ENCODE measurements at regions not wholly inside any gene's neighbourhood (a gene's known extent, or its start where the extent isn't known, plus 50 kb on each side); places are given as distances from the start of the nearest gene placed in this dataset.

GRCh38 chr2:173792166-173792565 lies 173.0 kb downstream of the SP3 start:
- 88% methylated on average over 7 of the region's 7 CpGs for WGBS
- H3K9me3 ChIP-seq = no peaks in the 10 kb centered on the region
- H3K27me3 ChIP-seq (replicated peaks; ENCODE audit: insufficient read depth) = no peaks in the 10 kb centered on the region
- DNase-seq (ENCODE audit: low spot score) = no peak
- H3K36me3 ChIP-seq = no peaks in the 10 kb centered on the region
- no peak for TF ChIP-seq POLR2AphosphoS5 (IDR thresholded peaks at IDR 0.05)
- TF ChIP-seq CTCF (IDR thresholded peaks at IDR 0.05) = no peak
- TF ChIP-seq POLR2A (IDR thresholded peaks at IDR 0.05) = no peak
- no peak overlapping the region for H3K27ac ChIP-seq
- no peak overlapping the region for H3K4me3 ChIP-seq
- intact Hi-C loops (cut with DNase I) = no loop called here
- no peaks in the 10 kb centered on the region for H3K4me1 ChIP-seq (replicated peaks)

DNA sequence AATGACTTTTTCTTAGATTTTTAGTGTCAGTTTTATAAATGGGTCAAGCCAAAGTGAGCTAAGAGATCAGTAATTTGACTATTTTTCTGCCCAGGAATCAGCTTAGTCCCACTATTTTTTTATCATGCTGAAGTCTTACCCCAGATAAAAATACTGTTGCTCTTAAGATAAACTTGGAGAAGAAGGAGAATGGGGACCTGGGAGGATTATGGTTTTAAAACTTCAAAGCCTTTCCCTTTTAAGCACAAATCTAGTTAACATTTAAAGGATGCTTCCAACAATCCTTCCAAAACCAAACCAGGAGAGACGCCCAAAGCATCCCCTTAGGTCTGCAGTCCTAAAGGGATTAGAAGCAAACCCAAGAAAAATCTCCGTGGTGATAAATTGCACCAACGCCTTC lies 172.4 kb downstream of the SP3 start:
- no peak for DNase-seq (ENCODE audit: low spot score)
- H3K4me3 ChIP-seq = no peak overlapping the region
- H3K9me3 ChIP-seq = no peaks in the 10 kb centered on the region
- no peak overlapping the region for H3K27ac ChIP-seq
- 75% methylated on average over 3 of the region's 3 CpGs for WGBS
- H3K36me3 ChIP-seq = no peaks in the 10 kb centered on the region
- TF ChIP-seq POLR2AphosphoS5 (IDR thresholded peaks at IDR 0.05) (no peak), CTCF (IDR thresholded peaks at IDR 0.05) (no peak), POLR2A (IDR thresholded peaks at IDR 0.05) (no peak)
- intact Hi-C loops (cut with DNase I) = no loop called here
- H3K4me1 ChIP-seq (replicated peaks) = no peaks in the 10 kb centered on the region
- H3K27me3 ChIP-seq (replicated peaks; ENCODE audit: insufficient read depth) = no peaks in the 10 kb centered on the region

GRCh38 chr2:173793709-173794565 lies 171.2 kb downstream of the SP3 start:
- no peaks in the 10 kb centered on the region for H3K27me3 ChIP-seq (replicated peaks; ENCODE audit: insufficient read depth)
- 53% methylated on average over 12 of the region's 12 CpGs for WGBS
- no peaks in the 10 kb centered on the region for H3K36me3 ChIP-seq
- DNase-seq (ENCODE audit: low spot score) = no peak
- no peak overlapping the region for H3K27ac ChIP-seq
- intact Hi-C loops (cut with DNase I) = no loop called here
- no peaks in the 10 kb centered on the region for H3K9me3 ChIP-seq
- no peak for TF ChIP-seq POLR2AphosphoS5 (IDR thresholded peaks at IDR 0.05)
- no peak for TF ChIP-seq CTCF (IDR thresholded peaks at IDR 0.05)
- TF ChIP-seq POLR2A (IDR thresholded peaks at IDR 0.05) = no peak
- no peaks in the 10 kb centered on the region for H3K4me1 ChIP-seq (replicated peaks)
- no peak overlapping the region for H3K4me3 ChIP-seq

DNA sequence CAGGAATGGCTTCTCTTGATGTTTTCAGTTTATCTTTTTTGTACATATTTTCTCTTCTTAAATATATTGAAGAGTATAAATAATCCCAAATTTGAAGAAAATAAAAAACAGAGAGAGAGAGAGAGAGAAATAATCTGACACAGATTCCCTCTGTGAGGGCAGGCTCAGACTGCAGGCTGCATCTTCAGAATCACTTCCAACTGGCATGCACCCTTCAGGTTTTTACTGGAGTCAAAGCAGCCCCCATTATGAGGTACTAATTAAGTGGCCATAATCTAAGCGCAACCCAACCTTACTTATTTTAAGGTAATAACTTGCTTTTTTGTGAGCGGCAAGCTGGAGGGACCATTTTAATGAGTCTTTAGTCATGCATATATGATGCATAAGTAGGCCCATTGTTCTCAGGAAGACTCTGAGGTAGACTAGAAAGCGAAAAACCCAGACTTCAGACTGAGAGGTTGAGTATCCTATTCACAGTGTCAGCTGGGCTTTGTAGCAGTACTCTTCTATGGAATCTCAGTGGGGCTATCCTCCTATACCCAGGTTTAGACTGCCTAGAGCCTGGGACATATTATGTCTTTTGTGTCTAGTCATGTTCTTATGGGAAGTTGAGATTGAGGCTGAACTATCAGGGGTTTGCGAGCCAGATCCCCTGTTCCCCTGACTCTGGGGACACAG lies 167.4 kb downstream of the SP3 start:
- DNase-seq (ENCODE audit: low spot score) = no peak
- Histone ChIP-seq H3K36me3 (no peaks in the 10 kb centered on the region), H3K4me1 (replicated peaks) (no peaks in the 10 kb centered on the region), H3K27ac (no peak overlapping the region), H3K27me3 (replicated peaks; ENCODE audit: insufficient read depth) (no peaks in the 10 kb centered on the region), H3K9me3 (no peaks in the 10 kb centered on the region), H3K4me3 (no peak overlapping the region)
- WGBS = 91% methylated on average over 4 of the region's 4 CpGs
- no peak for TF ChIP-seq CTCF (IDR thresholded peaks at IDR 0.05)
- TF ChIP-seq POLR2A (IDR thresholded peaks at IDR 0.05) = no peak
- no peak for TF ChIP-seq POLR2AphosphoS5 (IDR thresholded peaks at IDR 0.05)
- intact Hi-C loops (cut with DNase I) = no loop called here

DNA sequence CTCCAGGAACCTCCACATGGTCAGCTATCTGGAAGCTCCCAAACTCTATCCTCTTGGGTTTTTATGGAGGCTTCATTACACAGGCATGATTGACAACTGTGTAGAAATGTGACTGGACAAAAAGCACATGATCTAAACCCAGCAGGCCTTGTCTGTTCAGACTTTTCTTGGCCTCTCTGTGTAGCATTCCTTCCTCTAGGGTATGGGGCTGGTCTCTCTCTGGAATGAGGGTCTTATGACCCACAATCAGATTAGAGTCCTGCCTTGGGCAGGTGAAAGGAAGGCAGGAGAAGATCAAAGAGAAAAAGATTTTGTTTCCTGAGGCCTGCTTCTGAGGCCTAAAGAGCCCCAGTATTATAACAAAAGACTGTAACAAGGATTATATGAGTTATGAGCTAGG lies 162.7 kb downstream of the SP3 start:
- no peak overlapping the region for H3K4me3 ChIP-seq
- intact Hi-C loops (cut with DNase I) = no loop called here
- no peak overlapping the region for H3K27ac ChIP-seq
- no peaks in the 10 kb centered on the region for H3K36me3 ChIP-seq
- no peak for DNase-seq (ENCODE audit: low spot score)
- no peak for TF ChIP-seq CTCF (IDR thresholded peaks at IDR 0.05)
- TF ChIP-seq POLR2A (IDR thresholded peaks at IDR 0.05) = no peak
- TF ChIP-seq POLR2AphosphoS5 (IDR thresholded peaks at IDR 0.05) = no peak
- no peaks in the 10 kb centered on the region for H3K27me3 ChIP-seq (replicated peaks; ENCODE audit: insufficient read depth)
- no peaks in the 10 kb centered on the region for H3K9me3 ChIP-seq
- H3K4me1 ChIP-seq (replicated peaks) = no peaks in the 10 kb centered on the region

Measured in prostate gland (tissue), 2 donors.